GM21528 (cell line): ENCODE measurements at regions not wholly inside any gene's neighbourhood (a gene's known extent, or its start where the extent isn't known, plus 50 kb on each side); places are given as distances from the start of the nearest gene placed in this dataset.

Experiments used
- ATAC-seq: cut with Tn5 transposase; IDR thresholded peaks from one replicate; pipeline ENCODE4 v1.9.1; 2021; ENCODE audit warnings: mild to moderate bottlenecking, moderate library complexity; ENCODE audit not compliant: unreplicated experiment, low FRiP score

GRCh38 chr2:220959391-220959802, 612.7 kb downstream of the EPHA4 start:
- ATAC-seq = no peak

- ATAC-seq = no peak
These were observed 610.8 kb downstream of the EPHA4 start for GRCh38 chr2:220961143-220961860.

GRCh38 chr2:220962556-220962955, 609.5 kb downstream of the EPHA4 start:
- no peak for ATAC-seq

DNA sequence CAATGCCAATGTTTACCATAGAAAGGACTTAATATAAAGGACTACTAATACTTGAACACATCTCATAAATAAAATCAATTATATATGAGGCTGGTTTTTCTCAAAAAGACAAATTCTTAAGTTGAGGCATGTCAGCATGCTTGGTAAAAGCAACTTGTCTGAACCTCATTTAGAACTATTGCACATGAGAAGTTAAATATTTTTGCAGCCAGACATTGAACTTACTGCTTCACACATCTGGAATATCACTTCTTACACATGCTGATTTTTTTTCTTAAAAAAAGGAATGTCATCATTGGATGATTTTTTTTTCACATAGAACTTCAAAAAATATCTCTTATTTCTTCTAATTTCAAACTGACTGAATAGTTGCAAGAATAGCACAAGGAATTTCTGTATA, 609.0 kb downstream of the EPHA4 start:
- no peak for ATAC-seq

- ATAC-seq = no peak
These were observed 608.2 kb downstream of the EPHA4 start for GRCh38 chr2:220963930-220964329.

DNA sequence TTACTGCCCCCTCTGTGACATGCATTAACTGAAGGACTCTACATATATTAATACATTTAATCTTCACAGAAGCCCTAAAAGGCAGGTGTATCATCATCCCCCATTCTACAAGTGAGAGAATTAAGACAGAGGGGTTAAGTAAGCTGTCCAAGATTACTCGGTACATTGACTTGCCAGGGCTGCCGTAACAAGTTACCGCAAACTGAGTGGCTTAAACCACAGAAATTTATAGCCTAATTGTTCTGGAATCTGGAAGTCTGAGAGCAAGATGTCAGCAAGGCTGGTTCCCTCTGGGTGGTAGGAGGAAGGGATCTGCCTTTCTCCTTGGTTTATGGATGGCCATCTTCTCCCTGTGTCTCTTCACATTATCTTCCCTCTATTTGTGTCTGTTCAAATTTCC, 605.5 kb downstream of the EPHA4 start:
- no peak for ATAC-seq

GRCh38 chr2:220969348-220969747, 602.8 kb downstream of the EPHA4 start:
- no peak for ATAC-seq

- ATAC-seq = no peak
These were observed 591.0 kb downstream of the EPHA4 start for GRCh38 chr2:220980966-220981675.

GRCh38 chr2:220981926-220982325, 590.2 kb downstream of the EPHA4 start:
- no peak for ATAC-seq

GRCh38 chr2:220985561-220985960, 586.5 kb downstream of the EPHA4 start:
- no peak for ATAC-seq

GRCh38 chr2:220987839-220988238, 584.3 kb downstream of the EPHA4 start:
- ATAC-seq = no peak

DNA sequence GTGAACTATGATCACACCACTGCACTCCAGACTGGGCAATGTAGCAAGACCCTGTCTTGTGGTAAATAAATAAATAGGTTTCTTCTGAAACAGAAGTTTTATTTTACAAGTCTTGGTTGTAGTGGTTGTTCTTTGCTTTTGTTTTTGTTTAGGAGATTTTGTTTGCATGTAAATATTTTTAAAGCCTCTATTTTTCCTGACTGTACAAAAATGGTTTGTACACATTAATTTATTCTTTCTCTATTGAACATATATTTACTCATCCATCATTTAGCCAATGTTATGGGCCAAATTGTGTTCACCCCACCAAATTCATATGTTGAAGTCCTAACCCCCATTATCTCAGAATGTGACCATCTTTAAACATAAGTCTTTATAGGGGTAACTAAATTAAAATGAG, 580.1 kb downstream of the EPHA4 start:
- no peak for ATAC-seq

DNA sequence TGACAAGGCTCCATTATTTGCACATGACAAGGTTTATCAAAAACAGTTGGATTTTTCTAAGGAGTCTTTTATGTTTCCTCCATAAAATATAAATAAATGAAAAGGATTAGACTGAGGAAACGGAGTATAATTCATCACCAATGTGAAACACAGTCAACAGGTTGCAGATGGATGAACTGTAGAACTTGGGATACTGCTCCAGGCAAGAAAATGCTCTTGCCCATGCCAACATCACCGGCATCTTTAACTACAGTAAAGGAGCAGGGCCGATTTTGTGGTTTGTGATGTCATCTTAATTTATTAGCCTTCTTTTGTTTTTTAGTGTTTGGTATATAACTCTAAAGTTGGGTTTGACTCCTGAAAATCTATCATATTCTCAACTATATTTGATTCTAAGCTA, 577.3 kb downstream of the EPHA4 start:
- no peak for ATAC-seq

DNA sequence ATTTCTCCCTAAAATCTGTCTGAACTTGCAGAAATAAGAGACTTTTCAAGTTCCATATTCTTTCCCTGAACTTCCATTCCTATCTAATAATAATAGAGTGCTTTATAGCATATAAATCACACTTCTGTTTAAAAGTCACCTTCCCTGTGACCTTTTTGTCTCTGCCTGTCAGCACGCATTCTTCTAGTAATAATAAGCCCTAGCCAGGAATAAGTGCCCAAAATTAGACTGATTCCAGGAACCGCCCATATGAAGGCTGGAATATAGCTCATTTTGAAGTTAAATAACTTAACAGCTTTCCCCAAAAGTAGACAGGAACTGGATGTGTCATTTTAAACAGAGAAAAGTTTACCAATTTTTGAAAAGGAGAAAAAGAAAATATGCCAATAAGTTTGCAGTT, 576.5 kb downstream of the EPHA4 start:
- no peak for ATAC-seq

GRCh38 chr2:220998156-220998555, 573.9 kb downstream of the EPHA4 start:
- no peak for ATAC-seq

- no peak for ATAC-seq
These were observed 572.7 kb downstream of the EPHA4 start for GRCh38 chr2:220999356-220999755.

DNA sequence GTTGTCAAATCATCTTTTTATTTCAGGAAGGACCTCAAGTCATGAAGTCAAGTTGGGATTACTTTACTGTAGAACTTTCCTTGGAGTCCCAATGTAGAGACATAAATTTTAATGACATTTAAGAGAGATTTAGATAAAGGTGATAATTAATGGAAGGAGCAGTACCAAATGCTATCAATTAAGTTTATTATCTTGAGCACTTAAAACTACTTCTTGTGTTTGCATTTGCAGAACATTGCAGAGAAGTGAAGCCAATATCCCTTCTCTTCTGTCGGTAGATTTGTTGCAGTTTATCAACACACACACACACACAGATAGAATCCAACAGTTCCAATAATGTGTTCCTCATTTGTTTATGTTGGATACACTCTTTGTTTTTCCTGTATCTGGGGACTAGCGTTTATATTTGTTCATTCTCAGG, 570.7 kb downstream of the EPHA4 start:
- ATAC-seq = no peak

GRCh38 chr2:221002101-221002685, 569.9 kb downstream of the EPHA4 start:
- no peak for ATAC-seq

DNA sequence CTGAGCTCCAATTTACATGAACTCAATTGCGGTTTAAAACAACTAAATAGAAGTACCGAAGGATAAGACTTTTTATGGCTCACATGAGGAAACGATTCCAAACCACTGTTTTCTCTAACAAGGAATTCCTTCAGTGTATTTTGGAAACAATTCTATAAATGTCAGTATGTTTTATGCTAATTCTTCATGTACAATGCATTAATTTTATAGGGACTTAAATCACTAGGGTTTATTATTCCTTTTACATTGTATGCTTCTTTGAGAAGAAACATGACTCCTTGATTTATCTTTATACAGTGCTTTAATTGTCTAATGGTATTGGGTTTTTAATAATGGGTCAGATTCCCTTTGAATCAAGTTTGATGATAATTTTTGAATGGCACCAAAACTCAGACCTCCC, 566.8 kb downstream of the EPHA4 start:
- ATAC-seq = no peak

DNA sequence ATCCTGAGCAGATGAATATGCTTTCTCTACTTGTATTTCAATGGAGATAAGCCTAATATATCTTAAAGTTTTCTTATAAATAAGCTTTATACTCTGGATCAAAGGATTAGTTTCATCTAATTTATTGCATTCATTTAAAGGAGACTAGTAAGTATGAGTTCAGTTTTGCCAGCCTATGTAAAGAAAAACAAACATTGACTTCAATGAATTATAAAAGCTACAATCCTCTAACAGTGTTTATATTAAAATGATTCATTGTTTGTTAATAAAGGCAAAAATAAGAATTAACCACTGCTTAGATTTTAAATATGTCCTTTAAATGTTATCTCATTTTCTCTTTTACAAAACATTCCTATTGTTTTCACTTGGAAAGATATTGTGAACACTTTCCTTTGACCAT, 566.0 kb downstream of the EPHA4 start:
- no peak for ATAC-seq

DNA sequence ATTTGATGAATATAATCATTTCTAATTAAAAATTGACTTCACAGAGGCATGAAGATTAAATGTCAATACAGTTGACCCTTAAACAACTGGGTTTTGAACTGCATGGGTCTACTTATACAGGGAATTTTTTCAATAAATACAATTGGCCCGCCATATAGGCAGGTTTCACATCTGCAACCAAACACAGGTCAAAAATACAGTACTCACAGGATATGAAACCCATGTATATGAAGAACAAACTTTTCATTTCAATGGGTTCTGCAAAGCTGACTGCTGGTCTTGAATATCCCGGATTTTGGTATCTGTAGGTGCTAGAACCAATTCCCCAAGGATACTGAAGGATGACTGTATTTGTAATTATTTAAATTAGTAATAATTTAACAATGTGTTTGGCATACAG, 555.6 kb downstream of the EPHA4 start:
- ATAC-seq = no peak

DNA sequence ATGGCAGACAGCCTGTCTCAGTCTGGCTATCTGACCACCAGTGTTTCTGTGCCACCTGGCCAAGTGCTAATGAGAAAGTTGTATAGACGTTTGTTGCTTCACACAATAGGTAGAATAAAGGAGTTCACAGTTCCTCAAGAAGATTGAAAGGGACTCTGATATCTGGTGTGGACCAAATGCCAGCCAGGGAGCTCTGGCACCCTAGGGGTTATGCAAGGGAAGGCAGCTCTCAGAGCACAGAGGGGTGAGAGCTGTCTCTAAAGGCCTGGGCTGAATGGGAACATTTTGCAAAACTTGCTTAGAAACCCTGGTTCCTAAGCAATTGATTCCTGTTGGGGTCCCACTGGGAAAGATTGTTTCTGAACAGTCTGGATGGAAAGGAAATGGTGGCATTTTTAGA, 553.8 kb downstream of the EPHA4 start:
- no peak for ATAC-seq
